Uterus (tissue), 2 donors: ENCODE measurements at regions not wholly inside any gene's neighbourhood (a gene's known extent, or its start where the extent isn't known, plus 50 kb on each side); places are given as distances from the start of the nearest gene placed in this dataset.

Source experiments
- POLR2A ChIP-seq, 2 donors: fragments of 450-650 bp; IDR thresholded peaks; one replicate each; pipeline ENCODE4 v1.6.1; 2016; ENCODE audit warnings: antibody characterized with exemption in 2 of 2, mild to moderate bottlenecking in 1 of 2, moderate library complexity in 1 of 2
- TF ChIP-seq, protein P1 (sequence below), 4 experiments: fragments of 200-600 bp in 2 of 4; fragments of 450-650 bp in 2 of 4; sonication (generic) in 2 of 4; IDR thresholded peaks; one replicate each; pipeline ENCODE4 v1.5.1; 2016 to 2019; ENCODE audit warnings: antibody characterized with exemption in 4 of 4, mild to moderate bottlenecking in 2 of 4, moderate library complexity in 1 of 4

DNA sequence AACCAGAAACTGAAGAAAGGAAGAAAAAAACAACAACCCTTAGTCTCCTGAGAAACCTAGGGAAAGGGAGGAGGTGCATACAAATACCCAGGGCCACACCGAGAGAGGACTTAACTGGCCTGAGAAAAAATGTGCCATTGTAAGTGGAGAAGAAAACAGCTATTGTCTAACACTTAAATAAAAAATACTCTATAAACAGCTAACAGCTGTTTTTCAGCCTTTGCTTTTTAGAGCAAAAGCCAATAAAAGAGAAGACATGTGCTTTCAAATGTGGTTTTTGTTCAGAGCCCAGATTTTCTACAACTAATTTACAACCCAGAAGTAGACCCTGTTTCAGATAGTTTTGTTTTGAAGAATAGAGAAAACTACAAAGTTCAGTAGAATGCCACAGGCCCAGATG lies 56.0 kb upstream of the SLC22A16 start:
- no peak for TF ChIP-seq POLR2A (IDR thresholded peaks at IDR 0.05)
- TF ChIP-seq, protein P1, sequence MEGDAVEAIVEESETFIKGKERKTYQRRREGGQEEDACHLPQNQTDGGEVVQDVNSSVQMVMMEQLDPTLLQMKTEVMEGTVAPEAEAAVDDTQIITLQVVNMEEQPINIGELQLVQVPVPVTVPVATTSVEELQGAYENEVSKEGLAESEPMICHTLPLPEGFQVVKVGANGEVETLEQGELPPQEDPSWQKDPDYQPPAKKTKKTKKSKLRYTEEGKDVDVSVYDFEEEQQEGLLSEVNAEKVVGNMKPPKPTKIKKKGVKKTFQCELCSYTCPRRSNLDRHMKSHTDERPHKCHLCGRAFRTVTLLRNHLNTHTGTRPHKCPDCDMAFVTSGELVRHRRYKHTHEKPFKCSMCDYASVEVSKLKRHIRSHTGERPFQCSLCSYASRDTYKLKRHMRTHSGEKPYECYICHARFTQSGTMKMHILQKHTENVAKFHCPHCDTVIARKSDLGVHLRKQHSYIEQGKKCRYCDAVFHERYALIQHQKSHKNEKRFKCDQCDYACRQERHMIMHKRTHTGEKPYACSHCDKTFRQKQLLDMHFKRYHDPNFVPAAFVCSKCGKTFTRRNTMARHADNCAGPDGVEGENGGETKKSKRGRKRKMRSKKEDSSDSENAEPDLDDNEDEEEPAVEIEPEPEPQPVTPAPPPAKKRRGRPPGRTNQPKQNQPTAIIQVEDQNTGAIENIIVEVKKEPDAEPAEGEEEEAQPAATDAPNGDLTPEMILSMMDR (IDR thresholded peaks at IDR 0.05) = no peak
